ENCODE measurements at regions not wholly inside any gene's neighbourhood (a gene's known extent, or its start where the extent isn't known, plus 50 kb on each side); places are given as distances from the start of the nearest gene placed in this dataset.

DNA sequence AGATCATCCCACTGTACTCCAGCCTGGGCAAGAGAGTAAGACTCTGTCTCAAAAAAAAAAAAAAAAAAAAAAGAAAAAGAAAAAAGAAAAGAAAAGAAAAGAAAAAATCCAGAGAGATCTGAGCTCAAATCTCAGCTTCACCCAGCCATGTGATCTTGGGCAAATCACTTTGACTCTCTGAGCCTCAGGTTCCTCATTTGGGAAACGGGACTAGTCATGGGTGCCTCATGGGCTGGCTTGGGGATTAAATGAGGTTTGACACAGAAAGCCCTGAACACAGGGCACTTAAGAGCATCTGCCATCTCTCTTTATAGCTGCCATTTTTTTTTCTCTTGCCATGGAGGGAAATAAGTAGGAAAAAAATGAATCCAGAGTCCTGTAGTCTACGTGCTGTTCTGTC is 86.2 kb upstream of the MYL2 start:
- TF ChIP-seq SP1 (IDR thresholded peaks at IDR 0.05) (no peak), FOXK2 (IDR thresholded peaks at IDR 0.05) (no peak)
